HL-60 (cell line): ENCODE measurements at regions not wholly inside any gene's neighbourhood (a gene's known extent, or its start where the extent isn't known, plus 50 kb on each side); places are given as distances from the start of the nearest gene placed in this dataset.

ENCODE experiments used
- DNase-seq, 2 experiments: peaks; one replicate each; pipeline ENCODE4 v3.0.0-alpha.2; 2010 to 2020; ENCODE audit warnings: low read depth in 1 of 2, low spot score in 1 of 2
- H3K27ac ChIP-seq: fragments of 250-450 bp; sonication (Bioruptor Pico); replicated peaks from 2 replicates; pipeline ENCODE4 v1.5.1; 2020; ENCODE audit warnings: mild to moderate bottlenecking, moderate library complexity
- H3K27me3 ChIP-seq: fragments of 250-450 bp; sonication (Bioruptor Pico); 2 replicates; pipeline ENCODE4 v1.5.1; 2021; ENCODE audit warnings: mild to moderate bottlenecking, moderate library complexity; ENCODE audit not compliant: insufficient read depth, poor library complexity, severe bottlenecking
- H3K4me3 ChIP-seq: replicated peaks from 2 replicates; pipeline ENCODE4 v1.5.1; 2011; ENCODE audit warnings: mild to moderate bottlenecking, control low read depth, low read length; ENCODE audit not compliant: insufficient read depth
- CTCF ChIP-seq: IDR thresholded peaks from one replicate; pipeline ENCODE4 v1.5.1; 2011; ENCODE audit warnings: low read length, control low read depth, inconsistent platforms; ENCODE audit not compliant: insufficient read depth
- GABPA ChIP-seq: IDR thresholded peaks from 2 replicates; pipeline ENCODE4 v1.6.1; 2012; ENCODE audit warnings: low read depth
- POLR2AphosphoS5 ChIP-seq: IDR thresholded peaks from 2 replicates; pipeline ENCODE4 v1.6.1; 2012; ENCODE audit warnings: low read depth
- REST ChIP-seq: IDR thresholded peaks from 2 replicates; pipeline ENCODE4 v1.6.1; 2012; ENCODE audit warnings: low read depth; ENCODE audit not compliant: insufficient replicate concordance
- SPI1 ChIP-seq: IDR thresholded peaks from 2 replicates; pipeline ENCODE4 v1.6.1; 2012; ENCODE audit warnings: low read depth, mild to moderate bottlenecking, borderline replicate concordance

DNA sequence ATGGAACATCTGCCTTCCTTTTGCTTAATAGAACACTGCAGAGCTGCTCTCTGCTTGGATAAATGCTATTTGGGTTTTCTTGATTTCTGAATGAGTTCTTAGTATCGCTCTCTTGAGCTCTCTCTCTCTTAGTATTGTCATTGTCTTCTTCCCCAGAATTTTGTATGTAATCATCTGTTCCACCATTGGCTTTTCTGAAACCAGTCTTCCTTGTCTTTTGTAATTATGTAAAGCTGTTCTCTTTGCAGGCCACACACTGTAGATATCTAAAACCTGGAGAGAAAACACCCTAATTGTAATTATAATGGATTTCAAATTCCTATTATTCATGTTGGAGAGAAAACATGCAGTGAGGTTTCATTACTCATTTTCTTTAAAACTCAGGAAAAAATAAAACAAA, 333.1 kb upstream of the CHAC2 start:
- no peak overlapping the region for H3K27ac ChIP-seq
- no peaks in the 10 kb centered on the region for H3K27me3 ChIP-seq
- no peak overlapping the region for H3K4me3 ChIP-seq
- no peak for DNase-seq
- no peak for TF ChIP-seq SPI1
- TF ChIP-seq GABPA: no peak
- no peak for TF ChIP-seq POLR2AphosphoS5
- no peak for TF ChIP-seq REST
- no peak for TF ChIP-seq CTCF

GRCh38 chr2:53432936-53433335, 334.7 kb upstream of the CHAC2 start:
- no peak overlapping the region for H3K27ac ChIP-seq
- H3K4me3 ChIP-seq: no peak overlapping the region
- H3K27me3 ChIP-seq: no peaks in the 10 kb centered on the region
- DNase-seq: no peak
- TF ChIP-seq REST: no peak
- TF ChIP-seq GABPA: no peak
- no peak for TF ChIP-seq SPI1
- TF ChIP-seq POLR2AphosphoS5: no peak
- no peak for TF ChIP-seq CTCF

- H3K4me3 ChIP-seq: no peak overlapping the region
- H3K27me3 ChIP-seq: no peaks in the 10 kb centered on the region
- no peak for DNase-seq
- TF ChIP-seq GABPA (no peak), CTCF (no peak), POLR2AphosphoS5 (no peak), SPI1 (no peak), REST (no peak)
- no peak overlapping the region for H3K27ac ChIP-seq
Observed at GRCh38 chr2:53429901-53430300, 337.7 kb upstream of the CHAC2 start.
